ENCODE measurements at regions not wholly inside any gene's neighbourhood (a gene's known extent, or its start where the extent isn't known, plus 50 kb on each side); places are given as distances from the start of the nearest gene placed in this dataset.

DNA sequence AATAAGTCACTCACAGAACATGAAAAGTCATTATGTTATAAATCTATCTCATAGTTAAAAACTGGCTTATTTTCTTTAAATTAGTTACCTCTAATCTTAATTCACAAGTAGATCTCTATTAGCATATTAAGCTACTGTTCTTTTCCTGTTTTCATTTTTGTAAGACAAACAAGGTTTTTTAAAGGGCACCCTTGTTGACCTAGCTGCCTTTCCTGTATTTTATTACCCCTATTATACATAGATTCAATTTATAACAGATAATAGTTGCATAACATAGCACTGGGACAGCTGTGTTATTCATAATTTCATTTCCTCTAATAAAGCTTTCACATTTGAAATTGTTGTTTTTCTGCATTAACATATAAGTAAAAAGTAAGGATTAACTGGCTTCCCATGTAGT is 1500.7 kb upstream of the FLRT2 start:
- Histone ChIP-seq H3K4me1 (ENCODE audit: control insufficient read depth, insufficient read depth, low read length) (no peaks in the 10 kb centered on the region), H3K4me3 (ENCODE audit: low read depth in 2 of 2, low read length in 2 of 2) (no peak overlapping the region), H3K36me3 (ENCODE audit: control insufficient read depth, insufficient read depth, low read length) (no peaks in the 10 kb centered on the region), H3K9me3 (ENCODE audit: control insufficient read depth, insufficient read depth, low read depth, low read length) (no peaks in the 10 kb centered on the region), H3K27ac (ENCODE audit: low read length) (no peak overlapping the region), H3K27me3 (ENCODE audit: control insufficient read depth, insufficient read depth, low read length) (no peaks in the 10 kb centered on the region)
- ChIA-PET CTCF (no interaction called here), POLR2A (no interaction called here)
- TF ChIP-seq POLR2AphosphoS5 (IDR thresholded peaks at IDR 0.05; ENCODE audit: low read depth, low read length) (no peak), SIN3A (IDR thresholded peaks at IDR 0.05; ENCODE audit: borderline replicate concordance, insufficient read depth, low read depth, low read length) (no peak), TCF7L2 (IDR thresholded peaks at IDR 0.05; ENCODE audit: low read depth, low read length) (no peak)
- TF ChIP-seq, protein P1, sequence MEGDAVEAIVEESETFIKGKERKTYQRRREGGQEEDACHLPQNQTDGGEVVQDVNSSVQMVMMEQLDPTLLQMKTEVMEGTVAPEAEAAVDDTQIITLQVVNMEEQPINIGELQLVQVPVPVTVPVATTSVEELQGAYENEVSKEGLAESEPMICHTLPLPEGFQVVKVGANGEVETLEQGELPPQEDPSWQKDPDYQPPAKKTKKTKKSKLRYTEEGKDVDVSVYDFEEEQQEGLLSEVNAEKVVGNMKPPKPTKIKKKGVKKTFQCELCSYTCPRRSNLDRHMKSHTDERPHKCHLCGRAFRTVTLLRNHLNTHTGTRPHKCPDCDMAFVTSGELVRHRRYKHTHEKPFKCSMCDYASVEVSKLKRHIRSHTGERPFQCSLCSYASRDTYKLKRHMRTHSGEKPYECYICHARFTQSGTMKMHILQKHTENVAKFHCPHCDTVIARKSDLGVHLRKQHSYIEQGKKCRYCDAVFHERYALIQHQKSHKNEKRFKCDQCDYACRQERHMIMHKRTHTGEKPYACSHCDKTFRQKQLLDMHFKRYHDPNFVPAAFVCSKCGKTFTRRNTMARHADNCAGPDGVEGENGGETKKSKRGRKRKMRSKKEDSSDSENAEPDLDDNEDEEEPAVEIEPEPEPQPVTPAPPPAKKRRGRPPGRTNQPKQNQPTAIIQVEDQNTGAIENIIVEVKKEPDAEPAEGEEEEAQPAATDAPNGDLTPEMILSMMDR (IDR thresholded peaks at IDR 0.05) = no peak
- TF ChIP-seq, protein P2, sequence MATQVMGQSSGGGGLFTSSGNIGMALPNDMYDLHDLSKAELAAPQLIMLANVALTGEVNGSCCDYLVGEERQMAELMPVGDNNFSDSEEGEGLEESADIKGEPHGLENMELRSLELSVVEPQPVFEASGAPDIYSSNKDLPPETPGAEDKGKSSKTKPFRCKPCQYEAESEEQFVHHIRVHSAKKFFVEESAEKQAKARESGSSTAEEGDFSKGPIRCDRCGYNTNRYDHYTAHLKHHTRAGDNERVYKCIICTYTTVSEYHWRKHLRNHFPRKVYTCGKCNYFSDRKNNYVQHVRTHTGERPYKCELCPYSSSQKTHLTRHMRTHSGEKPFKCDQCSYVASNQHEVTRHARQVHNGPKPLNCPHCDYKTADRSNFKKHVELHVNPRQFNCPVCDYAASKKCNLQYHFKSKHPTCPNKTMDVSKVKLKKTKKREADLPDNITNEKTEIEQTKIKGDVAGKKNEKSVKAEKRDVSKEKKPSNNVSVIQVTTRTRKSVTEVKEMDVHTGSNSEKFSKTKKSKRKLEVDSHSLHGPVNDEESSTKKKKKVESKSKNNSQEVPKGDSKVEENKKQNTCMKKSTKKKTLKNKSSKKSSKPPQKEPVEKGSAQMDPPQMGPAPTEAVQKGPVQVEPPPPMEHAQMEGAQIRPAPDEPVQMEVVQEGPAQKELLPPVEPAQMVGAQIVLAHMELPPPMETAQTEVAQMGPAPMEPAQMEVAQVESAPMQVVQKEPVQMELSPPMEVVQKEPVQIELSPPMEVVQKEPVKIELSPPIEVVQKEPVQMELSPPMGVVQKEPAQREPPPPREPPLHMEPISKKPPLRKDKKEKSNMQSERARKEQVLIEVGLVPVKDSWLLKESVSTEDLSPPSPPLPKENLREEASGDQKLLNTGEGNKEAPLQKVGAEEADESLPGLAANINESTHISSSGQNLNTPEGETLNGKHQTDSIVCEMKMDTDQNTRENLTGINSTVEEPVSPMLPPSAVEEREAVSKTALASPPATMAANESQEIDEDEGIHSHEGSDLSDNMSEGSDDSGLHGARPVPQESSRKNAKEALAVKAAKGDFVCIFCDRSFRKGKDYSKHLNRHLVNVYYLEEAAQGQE (IDR thresholded peaks at IDR 0.05; ENCODE audit: insufficient read depth in 1 of 2, low read depth in 2 of 2, low read length in 1 of 2) = no peak
- DNase-seq (ENCODE audit: low read depth, low spot score) (no peak), ATAC-seq (no peak)
- intact Hi-C loops (cut with micrococcal nuclease; ENCODE audit: unreplicated experiment) (no loop called here), in situ Hi-C loops (cut with HindIII; ENCODE audit: low pct_unique_long_range_greater_than_20kb, low sequenced_read_pairs) (no loop called here)
- no TSS peak for BruUV-seq (replicated peaks)

DNA sequence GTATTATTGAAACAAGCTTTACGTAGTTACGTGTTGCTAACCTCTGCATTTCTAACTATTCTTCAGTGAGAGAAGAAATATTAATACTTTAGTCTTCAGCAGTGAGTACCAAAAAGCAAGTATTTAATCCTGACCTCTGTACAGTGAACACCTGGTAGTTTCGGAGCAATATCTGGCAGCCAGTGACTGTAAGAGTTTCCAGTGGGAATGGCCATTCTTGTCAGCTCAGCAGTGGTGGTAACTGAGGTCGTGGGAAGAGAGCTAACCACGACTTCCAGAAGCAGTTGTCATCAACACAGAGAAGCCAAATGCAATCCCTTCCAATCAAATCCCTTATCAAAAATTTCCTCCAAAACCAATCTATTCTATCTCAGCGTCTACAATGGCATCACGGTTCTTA is 1500.2 kb upstream of the FLRT2 start:
- CTCF ChIA-PET = no interaction called here
- Histone ChIP-seq H3K36me3 (ENCODE audit: control insufficient read depth, insufficient read depth, low read length) (no peaks in the 10 kb centered on the region), H3K9me3 (ENCODE audit: control insufficient read depth, insufficient read depth, low read depth, low read length) (no peaks in the 10 kb centered on the region), H3K27ac (ENCODE audit: low read length) (no peak overlapping the region), H3K27me3 (ENCODE audit: control insufficient read depth, insufficient read depth, low read length) (no peaks in the 10 kb centered on the region), H3K4me3 (ENCODE audit: low read depth in 2 of 2, low read length in 2 of 2) (no peak overlapping the region), H3K4me1 (ENCODE audit: control insufficient read depth, insufficient read depth, low read length) (no peaks in the 10 kb centered on the region)
- ATAC-seq (no peak), DNase-seq (ENCODE audit: low read depth, low spot score) (no peak)
- BruUV-seq (replicated peaks) = no TSS peak
- TF ChIP-seq SIN3A (IDR thresholded peaks at IDR 0.05; ENCODE audit: borderline replicate concordance, insufficient read depth, low read depth, low read length) (no peak), POLR2AphosphoS5 (IDR thresholded peaks at IDR 0.05; ENCODE audit: low read depth, low read length) (no peak), TCF7L2 (IDR thresholded peaks at IDR 0.05; ENCODE audit: low read depth, low read length) (no peak)
- TF ChIP-seq, protein P1 (IDR thresholded peaks at IDR 0.05) = no peak
- TF ChIP-seq, protein P2 (IDR thresholded peaks at IDR 0.05; ENCODE audit: insufficient read depth in 1 of 2, low read depth in 2 of 2, low read length in 1 of 2) = no peak
- intact Hi-C loops (cut with micrococcal nuclease; ENCODE audit: unreplicated experiment) = no loop called here
- POLR2A ChIA-PET = no interaction called here
- in situ Hi-C loops (cut with HindIII; ENCODE audit: low pct_unique_long_range_greater_than_20kb, low sequenced_read_pairs) = no loop called here
